Memory B cell (primary cell): ENCODE measurements at regions not wholly inside any gene's neighbourhood (a gene's known extent, or its start where the extent isn't known, plus 50 kb on each side); places are given as distances from the start of the nearest gene placed in this dataset.
A peak's percentile ranks its signal among the peaks of the same experiment; 100 is the strongest.
"Not testable (repeated sequence)": the region's sequence is repeated elsewhere in the genome, so short reads cannot be mapped to it uniquely, and the experiment has no call there.

ENCODE experiments used
- ATAC-seq: fragments of 150-1000 bp; cut with Tn5 transposase; 2 replicates; pipeline ENCODE4 v1.10.0; 2021; ENCODE audit warnings: low read depth, mild to moderate bottlenecking, moderate library complexity
- DNase-seq, 2 donors: peaks; one replicate each; pipeline ENCODE4 v3.0.0; 2022; ENCODE audit warnings: low spot score in 2 of 2
- H3K27ac Mint-ChIP-seq: one replicate; pipeline ENCODE4 v1.8.0; 2022; ENCODE audit warnings: mild to moderate bottlenecking, moderate library complexity, mixed read lengths
- H3K27me3 Mint-ChIP-seq: one replicate; pipeline ENCODE4 v1.8.0; 2022; ENCODE audit warnings: mixed read lengths
- H3K36me3 Mint-ChIP-seq: one replicate; pipeline ENCODE4 v1.8.0; 2022; ENCODE audit warnings: mild to moderate bottlenecking, mixed read lengths
- H3K4me1 Mint-ChIP-seq: one replicate; pipeline ENCODE4 v1.8.0; 2022; ENCODE audit warnings: mixed read lengths
- H3K4me3 Mint-ChIP-seq: one replicate; pipeline ENCODE4 v1.8.0; 2022; ENCODE audit warnings: mild to moderate bottlenecking, moderate library complexity, mixed read lengths
- H3K9me3 Mint-ChIP-seq: one replicate; pipeline ENCODE4 v1.8.0; 2022; ENCODE audit warnings: mixed read lengths

- H3K27ac Mint-ChIP-seq, DNase-seq, H3K4me1 Mint-ChIP-seq, ATAC-seq, H3K9me3 Mint-ChIP-seq, H3K27me3 Mint-ChIP-seq, H3K4me3 Mint-ChIP-seq, H3K36me3 Mint-ChIP-seq: not testable (repeated sequence)
Measured at GRCh38 chr2:132068407-132068806, 93.3 kb downstream of the ANKRD30BL start.

GRCh38 chr2:132065391-132065790 is 96.4 kb downstream of the ANKRD30BL start:
- not testable (repeated sequence) for ATAC-seq

DNA sequence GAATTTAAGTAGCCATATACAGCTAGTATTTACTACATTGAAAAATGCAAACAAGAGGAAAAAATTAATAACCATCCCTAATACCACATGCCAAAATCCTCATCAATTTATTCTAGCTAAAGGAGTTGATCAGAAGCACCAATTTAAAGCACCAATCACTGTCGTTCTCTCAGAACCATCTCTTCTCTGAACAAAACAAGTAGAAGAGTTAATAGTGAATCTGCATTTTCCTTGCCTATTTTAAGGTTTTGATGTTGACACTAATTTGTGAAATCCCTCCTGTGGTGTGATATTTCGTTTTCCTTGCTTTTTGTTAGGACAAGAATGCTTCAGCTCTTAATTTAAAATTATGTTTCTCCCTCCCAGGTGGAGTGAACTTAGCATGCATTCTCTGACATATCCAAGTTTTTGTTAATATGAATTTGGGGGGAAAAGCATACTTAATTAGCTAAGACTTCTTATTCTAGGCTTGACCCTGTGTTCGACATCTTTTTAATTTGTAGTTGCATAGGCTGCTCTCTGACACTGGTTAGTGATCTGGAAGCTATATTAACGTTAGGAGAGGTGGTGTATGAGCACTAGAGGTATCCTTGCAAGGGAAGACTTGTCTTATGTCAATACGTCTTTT is 122.0 kb downstream of the ANKRD30BL start:
- not testable (repeated sequence) for H3K36me3 Mint-ChIP-seq, H3K9me3 Mint-ChIP-seq, ATAC-seq, H3K4me1 Mint-ChIP-seq, H3K27ac Mint-ChIP-seq, H3K4me3 Mint-ChIP-seq, DNase-seq
- peaks cover 10% of the 10 kb centered on the region for H3K27me3 Mint-ChIP-seq

More at GRCh38 chr2:132065391-132065790, 96.4 kb downstream of the ANKRD30BL start:
- H3K27me3 Mint-ChIP-seq, H3K36me3 Mint-ChIP-seq, H3K4me1 Mint-ChIP-seq, DNase-seq, H3K9me3 Mint-ChIP-seq, H3K4me3 Mint-ChIP-seq, H3K27ac Mint-ChIP-seq: not testable (repeated sequence)

DNA sequence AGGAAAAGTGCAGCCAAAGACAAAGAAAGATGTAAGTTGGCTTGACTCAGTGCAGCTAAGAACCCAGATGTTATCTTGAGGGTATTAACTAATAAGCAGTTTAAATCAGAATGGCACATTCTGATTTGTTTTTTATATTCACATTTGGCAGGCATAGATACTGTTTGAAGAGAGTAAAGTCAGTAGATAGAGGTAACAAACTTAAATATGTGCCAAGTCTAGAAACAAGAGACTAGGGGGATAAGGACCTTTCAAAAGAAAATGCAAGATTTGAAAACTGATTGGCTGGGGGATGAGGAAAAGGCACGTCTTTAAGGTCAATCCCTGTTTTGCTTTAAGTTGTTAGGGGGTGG is 122.9 kb downstream of the ANKRD30BL start:
- H3K9me3 Mint-ChIP-seq, DNase-seq, ATAC-seq, H3K4me1 Mint-ChIP-seq, H3K27ac Mint-ChIP-seq, H3K36me3 Mint-ChIP-seq: not testable (repeated sequence)
- peak overlapping the region; percentile 50 for H3K4me3 Mint-ChIP-seq
- H3K27me3 Mint-ChIP-seq: peaks cover 10% of the 10 kb centered on the region

- peak overlapping the region; percentile 74 for H3K4me3 Mint-ChIP-seq
- ATAC-seq: no peak
- no peaks in the 10 kb centered on the region for H3K36me3 Mint-ChIP-seq
- no peak overlapping the region for H3K27ac Mint-ChIP-seq
- no peak for DNase-seq
- peaks cover 9% of the 10 kb centered on the region for H3K27me3 Mint-ChIP-seq
- H3K9me3 Mint-ChIP-seq: peaks cover 3% of the 10 kb centered on the region
- H3K4me1 Mint-ChIP-seq: peaks cover 4% of the 10 kb centered on the region
Measured at GRCh38 chr2:132038179-132038882, 123.4 kb downstream of the ANKRD30BL start.

- Mint-ChIP-seq H3K4me3 (peak overlapping the region; percentile 74), H3K27me3 (peaks cover 8% of the 10 kb centered on the region), H3K36me3 (no peaks in the 10 kb centered on the region), H3K9me3 (peaks cover 2% of the 10 kb centered on the region), H3K27ac (no peak overlapping the region), H3K4me1 (peaks cover 4% of the 10 kb centered on the region)
- no peak for ATAC-seq
- DNase-seq: no peak
Measured at GRCh38 chr2:132037527-132038178, 124.1 kb downstream of the ANKRD30BL start.

GRCh38 chr2:132034646-132035045 is 127.1 kb downstream of the ANKRD30BL start:
- H3K4me1 Mint-ChIP-seq: peaks cover 4% of the 10 kb centered on the region
- ATAC-seq (no peak), DNase-seq (no peak)
- H3K9me3 Mint-ChIP-seq: no peaks in the 10 kb centered on the region
- no peak overlapping the region for H3K27ac Mint-ChIP-seq
- peaks cover 6% of the 10 kb centered on the region for H3K27me3 Mint-ChIP-seq
- H3K4me3 Mint-ChIP-seq: no peak overlapping the region
- no peaks in the 10 kb centered on the region for H3K36me3 Mint-ChIP-seq

DNA sequence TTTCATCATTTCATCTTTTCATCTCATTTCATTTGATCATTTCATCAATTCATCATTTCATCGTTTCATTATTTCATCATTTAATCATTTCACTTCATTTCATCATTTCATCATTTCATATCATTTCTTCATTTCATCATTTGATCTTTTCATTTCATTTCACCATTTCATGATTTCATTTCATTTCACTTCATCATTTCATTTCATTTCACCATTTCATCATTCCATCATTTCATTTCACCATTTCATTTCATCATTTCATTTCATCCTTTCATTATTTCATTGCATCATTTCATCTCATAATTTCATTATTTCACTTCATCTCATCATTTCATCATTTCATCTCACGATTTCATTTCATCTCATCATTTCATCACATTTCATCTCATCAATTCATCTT is 127.8 kb downstream of the ANKRD30BL start:
- Mint-ChIP-seq H3K27me3 (peaks cover 3% of the 10 kb centered on the region), H3K4me1 (peaks cover 3% of the 10 kb centered on the region), H3K9me3 (no peaks in the 10 kb centered on the region), H3K4me3 (no peak overlapping the region), H3K27ac (no peak overlapping the region), H3K36me3 (no peaks in the 10 kb centered on the region)
- ATAC-seq: no peak
- no peak for DNase-seq

GRCh38 chr2:132033365-132033764 is 128.4 kb downstream of the ANKRD30BL start:
- H3K36me3 Mint-ChIP-seq: no peaks in the 10 kb centered on the region
- DNase-seq (no peak), ATAC-seq (no peak)
- H3K4me3 Mint-ChIP-seq: no peak overlapping the region
- no peaks in the 10 kb centered on the region for H3K4me1 Mint-ChIP-seq
- H3K27me3 Mint-ChIP-seq: no peaks in the 10 kb centered on the region
- no peaks in the 10 kb centered on the region for H3K9me3 Mint-ChIP-seq
- no peak overlapping the region for H3K27ac Mint-ChIP-seq

DNA sequence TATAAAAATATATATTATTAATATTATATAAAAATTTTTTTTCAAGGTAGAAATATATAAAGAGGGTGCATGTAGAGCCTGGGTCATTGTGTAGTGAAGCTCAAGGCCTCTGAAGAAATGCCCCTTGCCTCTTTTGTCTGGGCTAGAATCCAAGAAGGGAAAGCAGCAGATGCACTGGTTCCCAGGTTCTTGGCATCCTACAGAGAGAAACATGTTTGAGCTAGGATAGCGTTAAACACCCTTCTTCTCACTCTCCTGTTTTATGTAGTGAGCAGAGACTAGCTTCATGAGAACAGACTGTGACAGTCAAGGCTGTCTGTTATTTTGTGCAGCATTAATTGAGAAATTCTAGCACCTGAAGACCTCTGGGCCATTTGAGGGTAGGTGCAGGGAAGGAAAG is 149.7 kb downstream of the ANKRD30BL start:
- H3K9me3 Mint-ChIP-seq, ATAC-seq, H3K4me3 Mint-ChIP-seq, H3K36me3 Mint-ChIP-seq, DNase-seq, H3K4me1 Mint-ChIP-seq, H3K27ac Mint-ChIP-seq: not testable (repeated sequence)
- peaks cover 15% of the 10 kb centered on the region for H3K27me3 Mint-ChIP-seq

DNA sequence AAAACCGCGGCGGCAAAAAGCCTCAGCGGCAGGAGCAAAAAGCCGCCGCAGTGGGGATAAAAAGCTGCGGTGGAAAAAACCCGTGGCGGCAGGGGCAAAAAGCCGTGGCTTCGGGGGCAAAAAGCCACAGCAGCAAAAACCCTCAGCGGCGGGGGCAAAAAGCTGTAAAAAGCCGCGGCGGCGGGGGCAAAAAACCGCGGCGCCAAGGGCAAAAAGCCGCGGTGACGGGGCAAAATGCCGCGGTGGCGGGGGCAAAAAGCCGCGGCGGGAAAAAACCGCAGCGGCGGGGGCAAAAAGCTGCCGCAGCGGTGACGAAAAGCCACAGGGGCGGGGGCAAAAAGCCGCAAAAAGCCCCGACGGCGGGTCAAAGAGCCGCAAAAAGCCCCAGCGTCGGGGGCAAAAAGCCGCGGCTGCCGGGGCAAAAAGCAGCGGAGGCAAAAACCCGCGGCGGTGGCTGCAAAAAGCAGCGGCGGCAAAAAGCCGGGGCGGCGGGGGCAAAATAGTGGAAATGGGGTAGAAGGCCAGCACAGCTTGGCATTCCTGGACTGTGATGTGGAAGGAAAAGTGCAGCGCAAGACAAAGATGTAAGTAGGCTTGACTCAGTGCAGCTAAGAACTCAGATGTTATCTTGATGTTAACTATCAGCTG is 151.8 kb downstream of the ANKRD30BL start:
- no peak overlapping the region for H3K4me3 Mint-ChIP-seq
- peaks cover 2% of the 10 kb centered on the region for H3K36me3 Mint-ChIP-seq
- H3K27me3 Mint-ChIP-seq: peaks cover 20% of the 10 kb centered on the region
- DNase-seq (no peak), ATAC-seq (no peak)
- H3K4me1 Mint-ChIP-seq: peaks cover 5% of the 10 kb centered on the region
- H3K27ac Mint-ChIP-seq: no peak overlapping the region
- peaks cover 6% of the 10 kb centered on the region for H3K9me3 Mint-ChIP-seq

GRCh38 chr2:132009177-132009873 is 152.4 kb downstream of the ANKRD30BL start:
- H3K4me3 Mint-ChIP-seq: peak overlapping the region; percentile 63
- H3K9me3 Mint-ChIP-seq: peaks cover 6% of the 10 kb centered on the region
- peaks cover 2% of the 10 kb centered on the region for H3K36me3 Mint-ChIP-seq
- H3K4me1 Mint-ChIP-seq: peaks cover 5% of the 10 kb centered on the region
- no peak overlapping the region for H3K27ac Mint-ChIP-seq
- no peak for DNase-seq
- peaks cover 20% of the 10 kb centered on the region for H3K27me3 Mint-ChIP-seq
- ATAC-seq: no peak

- H3K36me3 Mint-ChIP-seq, ATAC-seq, H3K27me3 Mint-ChIP-seq, H3K27ac Mint-ChIP-seq, DNase-seq, H3K4me3 Mint-ChIP-seq, H3K9me3 Mint-ChIP-seq, H3K4me1 Mint-ChIP-seq: not testable (repeated sequence)
Measured at GRCh38 chr2:131990751-131991150, 171.0 kb downstream of the ANKRD30BL start.

- ATAC-seq, H3K9me3 Mint-ChIP-seq, H3K4me3 Mint-ChIP-seq, H3K4me1 Mint-ChIP-seq, H3K27ac Mint-ChIP-seq, H3K36me3 Mint-ChIP-seq, H3K27me3 Mint-ChIP-seq, DNase-seq: not testable (repeated sequence)
Measured at GRCh38 chr2:131966671-131967070, 195.1 kb downstream of the ANKRD30BL start.
